ENCODE measurements at regions not wholly inside any gene's neighbourhood (a gene's known extent, or its start where the extent isn't known, plus 50 kb on each side); places are given as distances from the start of the nearest gene placed in this dataset.

DNA sequence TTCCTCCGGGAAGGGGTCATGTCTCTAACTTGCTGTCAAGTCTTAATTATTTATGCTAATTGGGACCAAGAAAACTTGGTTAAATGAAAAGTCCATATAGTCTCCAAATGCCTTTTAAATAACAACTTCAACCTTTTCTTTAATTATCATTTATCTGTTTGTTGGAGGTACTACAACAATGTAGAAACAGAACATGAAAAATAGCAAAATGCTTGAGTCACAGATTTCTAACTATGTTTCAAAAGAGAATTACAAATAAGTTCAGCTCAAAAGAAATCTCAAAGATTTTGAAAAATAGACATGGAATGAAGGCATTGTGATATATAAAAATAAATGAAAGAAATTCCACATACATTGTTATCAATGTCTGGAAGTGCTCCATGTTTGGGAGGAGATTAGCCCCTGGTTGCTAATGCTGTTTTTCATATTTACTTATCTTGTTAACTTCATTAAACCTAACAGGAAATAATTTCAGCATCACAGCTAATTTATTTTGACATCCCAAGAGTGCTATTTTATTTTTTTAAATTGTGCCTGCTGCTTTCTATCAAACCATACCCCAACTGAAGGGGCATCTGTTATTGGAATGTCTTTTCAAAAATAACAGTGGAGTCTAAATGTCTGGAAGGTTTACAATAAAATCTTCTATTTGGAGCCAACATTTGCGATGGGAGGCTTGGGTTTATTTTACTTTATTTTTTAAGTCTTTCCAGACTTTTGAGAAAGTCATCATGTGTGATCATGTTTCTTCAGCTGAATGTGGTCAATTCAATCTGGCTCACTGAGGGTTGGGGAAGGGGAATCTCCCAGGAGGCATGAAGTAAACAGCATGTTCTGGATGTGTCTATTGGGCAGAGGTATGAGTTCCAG lies 53.1 kb upstream of the ANKRD55 start:
- DNase-seq = no peak

DNA sequence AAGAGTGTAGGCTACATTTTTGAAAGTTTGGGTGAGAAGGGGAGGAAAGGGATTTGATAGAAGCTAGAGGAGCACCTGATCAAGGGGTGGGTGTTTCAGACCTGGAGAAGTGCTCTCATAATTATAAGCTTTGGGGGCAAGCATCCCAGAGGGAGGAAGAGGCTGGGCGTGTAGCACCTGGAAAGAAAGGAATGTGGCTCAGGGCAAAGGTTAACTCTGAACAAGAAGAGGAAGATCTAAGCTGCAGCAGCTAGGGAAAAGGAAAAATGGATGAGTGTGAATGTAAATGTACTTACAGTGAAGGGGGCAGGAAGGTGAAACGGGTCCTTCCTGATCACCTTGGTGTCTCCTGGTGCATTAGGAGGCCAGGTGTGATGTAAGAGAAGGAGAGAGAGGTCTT lies 49.8 kb upstream of the ANKRD55 start:
- no peak for DNase-seq

Data from 8988T (cell line).